Activated CD4-positive, alpha-beta T cell treated with anti-CD3 and anti-CD28 coated beads, Interleukin-10, Interleukin-2, amounts not matched to agents 100 ng/mL and 50 ng/mL, durations not matched to agents 16 hours and 8 hours (primary cell): ENCODE measurements at regions not wholly inside any gene's neighbourhood (a gene's known extent, or its start where the extent isn't known, plus 50 kb on each side); places are given as distances from the start of the nearest gene placed in this dataset.
"Not testable (repeated sequence)": the region's sequence is repeated elsewhere in the genome, so short reads cannot be mapped to it uniquely, and the experiment has no call there.

Source experiments
- DNase-seq: peaks from one replicate; pipeline ENCODE4 v3.0.0-alpha.2; 2020

DNA sequence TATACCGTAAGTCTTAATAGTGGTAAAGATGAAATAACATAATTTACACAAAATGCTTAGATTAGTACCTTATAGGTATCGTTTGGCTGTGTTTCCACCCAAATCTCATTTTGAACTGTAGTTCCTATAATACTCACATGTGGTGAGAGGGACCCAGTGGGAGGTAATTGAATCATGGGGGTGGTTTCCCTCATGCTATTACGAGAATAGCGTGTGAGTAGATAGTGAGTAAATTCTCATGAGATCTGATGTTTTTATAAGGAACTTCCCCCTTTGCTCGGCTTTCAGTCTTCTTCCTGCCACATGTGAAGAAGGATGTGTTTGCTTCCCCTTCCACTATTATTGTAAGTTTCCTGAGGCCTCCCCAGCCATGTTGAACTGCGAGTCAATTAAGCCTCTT is 426.3 kb upstream of the POT1 start:
- DNase-seq = no peak

DNA sequence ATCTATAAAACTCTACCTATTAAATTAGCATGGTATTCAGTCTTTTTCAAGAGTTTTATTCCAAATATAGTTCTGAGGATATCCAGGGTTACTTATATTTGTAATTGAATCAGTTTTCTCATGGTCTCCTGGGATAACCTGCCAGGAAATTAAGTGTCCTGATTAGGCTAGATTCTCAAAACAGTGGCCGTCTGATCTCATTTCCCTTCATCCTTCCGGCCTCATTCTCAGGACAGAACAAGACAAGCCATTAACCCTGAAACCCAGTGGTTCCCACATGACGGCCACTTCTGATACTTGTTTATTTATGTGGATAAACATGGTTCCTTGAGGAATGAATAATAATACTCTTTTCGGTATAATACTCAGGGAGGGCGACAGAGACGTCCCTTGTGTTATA is 417.6 kb upstream of the POT1 start:
- DNase-seq = no peak

DNA sequence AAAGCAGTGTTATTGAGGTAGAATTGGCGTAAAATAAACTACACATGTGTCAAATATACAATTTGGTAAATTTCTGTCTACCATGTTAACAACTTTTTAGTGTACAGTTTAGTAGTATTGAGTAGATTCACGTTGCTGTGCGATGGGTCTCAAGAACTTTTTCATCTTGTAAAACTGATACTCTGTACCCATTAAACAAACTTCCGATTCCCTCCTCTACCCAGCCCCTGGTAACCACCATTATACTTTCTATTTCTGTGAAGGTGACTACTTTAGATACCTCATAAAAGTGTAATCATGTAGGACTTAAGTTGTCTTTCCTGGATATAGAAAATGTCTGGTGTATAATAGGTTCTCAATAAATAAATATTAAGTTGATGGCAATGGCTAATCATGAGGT is 408.5 kb upstream of the POT1 start:
- no peak for DNase-seq

DNA sequence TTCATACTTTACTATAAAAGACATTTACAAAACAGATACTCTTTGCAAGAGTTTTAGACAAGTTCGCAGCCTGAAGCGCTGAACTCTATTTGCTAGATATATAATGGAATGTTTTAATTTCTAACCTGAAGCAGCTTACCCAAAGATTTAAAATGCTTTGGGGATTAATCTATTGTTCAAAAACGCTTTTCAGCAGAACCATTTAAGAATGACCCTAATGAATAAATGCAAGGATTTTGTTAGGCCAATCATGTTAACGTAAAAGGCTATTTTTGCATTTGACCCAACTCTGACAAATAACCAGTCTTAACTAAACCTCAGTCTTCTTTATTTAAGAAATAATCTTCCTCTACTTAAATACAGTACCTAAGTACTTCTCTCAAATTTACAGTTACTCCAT is 406.7 kb upstream of the POT1 start:
- DNase-seq = no peak

DNA sequence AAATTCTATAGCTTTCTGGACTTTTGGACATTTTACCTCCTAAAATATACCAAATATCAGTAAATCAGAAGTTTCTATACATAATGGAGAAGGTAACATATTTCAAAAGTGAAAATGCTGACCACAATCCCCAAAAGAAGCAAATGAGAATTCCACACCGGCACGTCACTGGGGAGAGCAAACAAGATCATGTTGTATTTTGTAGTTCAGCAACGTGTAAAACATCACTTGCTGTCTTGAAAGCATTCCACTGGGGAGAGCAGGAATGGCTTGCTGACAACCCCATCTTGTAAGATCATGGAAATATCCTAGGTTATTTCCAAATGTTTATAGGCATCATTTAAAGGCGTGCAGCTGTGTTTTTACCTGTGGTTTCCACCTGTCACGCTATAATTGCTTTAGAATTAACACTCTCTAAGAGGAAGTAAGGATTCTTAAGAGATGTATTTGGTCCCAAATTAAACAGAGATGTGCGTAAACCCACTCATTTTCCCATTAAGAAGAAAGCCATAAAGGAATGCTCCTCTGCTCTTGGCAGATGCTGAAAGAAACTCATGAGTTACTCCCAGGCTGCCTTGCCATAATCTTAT is 397.1 kb upstream of the POT1 start:
- DNase-seq = no peak

DNA sequence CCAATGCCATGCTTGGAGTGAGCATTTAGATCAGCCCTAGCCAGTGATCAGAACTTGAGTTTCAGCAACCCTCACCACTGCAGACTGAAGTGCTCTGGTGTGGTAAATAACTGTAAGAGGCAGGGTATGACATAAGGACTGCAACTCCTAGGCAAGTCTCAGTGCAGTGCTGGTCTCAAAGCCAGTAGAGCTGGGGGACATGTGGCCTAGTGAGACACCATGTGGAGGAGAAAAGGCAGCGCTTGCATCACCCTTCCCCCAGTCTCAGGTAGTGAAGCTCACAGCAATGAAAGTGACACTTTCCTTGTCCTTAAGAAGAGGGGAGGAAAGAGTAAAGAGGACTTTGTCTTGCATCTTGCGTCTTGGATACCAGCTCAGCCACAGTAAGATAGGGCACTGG is 386.8 kb upstream of the POT1 start:
- DNase-seq = no peak

DNA sequence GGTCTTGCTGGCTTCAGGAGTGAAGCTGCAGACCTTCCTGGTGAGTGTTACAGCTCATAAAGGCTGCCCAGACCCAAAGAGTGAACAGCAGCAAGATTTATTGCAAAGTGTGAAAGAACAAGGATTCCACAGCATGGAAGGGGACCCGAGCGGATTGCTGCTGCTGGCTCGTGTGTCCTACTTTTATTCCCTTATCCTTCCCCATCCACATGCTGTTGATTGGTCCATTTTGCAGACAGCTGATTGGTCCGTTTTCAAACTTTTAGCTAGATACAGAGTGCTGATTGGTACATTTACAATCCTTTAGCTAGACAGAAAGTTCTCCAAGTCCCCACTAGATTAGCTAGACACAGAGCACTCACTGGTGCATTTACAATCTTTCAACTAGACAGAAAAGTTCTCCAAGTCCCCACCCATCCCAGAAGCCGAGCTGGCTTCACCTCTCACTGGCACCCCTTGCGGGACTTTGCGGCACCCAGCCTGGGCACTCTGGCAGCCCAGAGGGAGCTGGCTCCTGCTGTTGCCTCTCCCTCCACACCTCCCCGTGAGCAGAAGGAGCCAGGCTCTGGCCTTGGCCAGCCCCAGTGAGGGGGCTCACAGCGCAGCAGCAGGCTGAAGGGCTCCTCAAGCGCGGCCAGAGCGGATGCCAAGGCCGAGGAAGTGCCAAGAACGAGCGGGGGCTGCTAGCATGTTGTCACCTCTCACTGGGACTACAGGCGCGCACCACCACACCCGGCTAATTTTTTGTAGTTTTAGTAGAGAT is 369.6 kb upstream of the POT1 start:
- no peak for DNase-seq

DNA sequence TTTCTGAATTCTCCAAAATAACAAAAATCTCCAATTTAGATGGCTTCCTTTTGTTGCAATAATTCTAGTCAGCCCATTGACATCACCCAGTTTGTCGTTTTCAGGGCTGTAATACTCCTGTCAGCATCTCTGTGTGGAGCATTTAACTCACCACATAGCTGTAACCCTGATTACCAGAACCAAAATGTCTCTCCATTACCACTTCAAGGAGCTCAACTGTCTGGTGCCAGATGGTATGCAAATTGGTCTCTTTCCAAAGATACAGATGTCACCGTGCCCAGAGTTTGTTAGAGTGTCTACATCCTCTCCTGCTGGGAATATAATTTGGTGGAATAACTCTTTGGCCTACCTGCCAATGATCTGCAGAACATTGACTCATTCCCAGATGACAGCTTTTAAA is 350.3 kb upstream of the POT1 start:
- no peak for DNase-seq

DNA sequence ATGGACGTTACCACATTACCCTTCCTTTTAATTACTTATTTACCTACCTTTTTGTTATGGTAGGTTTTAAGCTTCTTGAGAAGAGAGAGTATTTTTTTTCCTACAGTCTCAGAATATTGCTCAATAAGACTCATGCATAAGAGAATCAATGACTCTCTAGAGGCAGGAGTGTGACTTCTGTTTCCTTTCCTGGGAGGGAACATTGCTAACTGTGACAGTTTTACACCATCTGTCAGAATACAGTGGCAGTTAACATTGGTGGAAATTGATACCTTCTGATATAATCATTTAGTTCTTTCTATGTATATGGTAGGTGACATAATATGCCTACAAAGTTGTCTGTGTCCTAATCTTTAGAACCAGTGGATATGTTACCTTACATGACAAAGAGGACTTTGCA is 348.7 kb upstream of the POT1 start:
- DNase-seq = no peak

DNA sequence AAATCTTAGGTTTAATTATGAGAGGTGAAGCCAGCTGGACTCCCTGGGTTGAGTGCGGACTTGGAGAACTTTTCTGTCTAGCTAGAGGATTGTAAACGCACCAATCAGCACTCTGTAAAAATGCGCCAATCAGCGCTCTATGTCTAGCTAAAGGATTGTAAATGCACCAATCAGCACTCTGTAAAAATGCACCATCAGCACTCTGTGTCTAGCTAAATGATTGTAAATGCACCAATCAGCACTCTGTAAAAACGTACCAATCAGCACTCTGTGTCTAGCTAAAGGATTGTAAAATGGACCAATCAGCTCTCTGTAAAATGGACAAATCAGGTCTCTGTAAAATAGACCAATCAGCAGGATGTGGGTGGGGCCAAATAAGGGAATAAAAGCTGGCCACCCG is 345.1 kb upstream of the POT1 start:
- not testable (repeated sequence) for DNase-seq

DNA sequence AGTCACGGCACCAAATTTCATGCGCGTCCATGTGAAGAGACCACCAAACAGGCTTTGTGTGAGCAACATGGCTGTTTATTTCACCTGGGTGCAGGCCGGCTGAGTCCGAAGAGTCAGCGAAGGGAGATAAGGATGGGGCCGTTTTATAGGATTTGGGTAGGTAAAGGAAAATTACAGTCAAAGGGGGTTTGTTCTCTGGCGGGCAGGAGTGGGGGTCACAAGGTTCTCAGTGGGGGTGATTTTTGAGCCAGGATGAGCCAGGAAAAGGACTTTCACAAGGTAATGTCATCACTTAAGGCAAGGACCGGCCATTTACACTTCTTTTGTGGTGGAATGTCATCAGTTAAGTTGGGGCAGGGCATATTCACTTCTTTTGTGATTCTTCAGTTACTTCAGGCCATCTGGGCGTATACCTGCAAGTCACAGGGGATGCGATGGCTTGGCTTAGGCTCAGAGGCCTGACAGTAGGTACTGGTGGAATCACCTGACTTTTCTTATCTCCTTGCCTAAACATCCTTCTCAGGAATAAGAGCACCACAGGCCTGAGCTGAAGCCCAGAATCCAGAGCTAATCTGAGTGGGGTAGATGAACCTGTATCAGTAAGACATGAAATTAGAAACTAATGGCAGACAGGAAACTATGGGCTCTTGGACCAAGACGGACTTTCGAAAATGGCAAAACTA is 334.7 kb upstream of the POT1 start:
- not testable (repeated sequence) for DNase-seq

DNA sequence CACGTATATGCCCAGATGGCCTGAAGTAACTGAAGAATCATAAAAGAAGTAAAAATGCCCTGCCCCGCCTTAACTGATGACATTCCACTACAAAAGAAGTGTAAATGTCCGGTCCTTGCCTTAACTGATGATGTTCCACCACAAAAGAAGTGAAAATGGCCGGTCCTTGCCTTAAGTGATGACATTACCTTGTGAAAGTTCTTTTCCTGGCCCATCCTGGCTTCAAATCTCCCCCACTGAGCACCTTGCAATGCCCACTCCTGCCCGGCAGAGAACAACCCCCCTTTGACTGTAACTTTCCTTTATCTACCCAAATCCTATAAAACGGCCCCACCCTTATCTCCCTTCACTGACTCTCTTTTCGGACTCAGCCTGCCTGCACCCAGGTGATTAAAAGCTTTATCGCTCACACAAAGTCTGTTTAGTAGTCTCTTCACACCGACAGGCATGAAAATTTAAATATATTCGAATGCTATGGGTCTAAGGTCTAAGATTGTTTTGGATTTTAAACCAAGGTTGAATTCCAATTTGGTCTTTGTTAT is 329.3 kb upstream of the POT1 start:
- not testable (repeated sequence) for DNase-seq

DNA sequence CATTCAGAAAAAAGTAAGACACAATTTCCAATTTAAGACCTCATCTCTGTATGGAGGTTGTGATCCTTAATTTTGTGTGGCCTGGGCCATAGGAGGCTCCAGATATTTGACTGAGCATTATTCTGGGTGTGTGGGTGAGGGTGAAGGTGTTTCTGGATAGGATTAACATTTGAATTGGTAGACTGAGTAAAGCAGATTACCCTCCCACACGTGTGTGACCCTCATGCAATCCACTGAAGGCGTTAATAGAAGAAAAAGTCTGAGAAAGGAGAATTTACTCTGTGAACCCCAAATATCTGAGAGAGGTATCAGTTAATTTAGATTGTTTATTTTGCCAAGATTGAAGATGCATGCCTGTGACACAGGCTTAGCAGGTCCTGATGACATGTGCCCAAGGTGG is 328.0 kb upstream of the POT1 start:
- DNase-seq = no peak

DNA sequence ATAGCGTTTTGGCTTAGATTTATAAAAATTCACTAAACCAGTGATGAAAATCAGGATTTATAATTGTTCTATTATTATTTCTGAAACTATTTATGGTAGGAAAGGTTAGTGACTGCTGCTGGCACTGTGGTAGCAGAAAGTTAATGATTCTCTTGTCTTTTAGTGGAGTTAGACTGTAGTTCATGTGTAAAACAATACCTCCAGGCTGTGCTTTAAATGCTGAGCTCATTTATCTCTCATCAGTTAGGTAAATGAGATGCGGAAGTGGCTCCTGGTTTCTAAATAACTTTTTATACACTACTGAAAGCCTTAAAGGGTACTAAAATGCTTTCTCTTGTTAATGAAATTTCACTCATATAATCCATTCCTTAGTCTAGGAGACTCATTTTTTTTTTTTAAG is 326.8 kb upstream of the POT1 start:
- no peak for DNase-seq

DNA sequence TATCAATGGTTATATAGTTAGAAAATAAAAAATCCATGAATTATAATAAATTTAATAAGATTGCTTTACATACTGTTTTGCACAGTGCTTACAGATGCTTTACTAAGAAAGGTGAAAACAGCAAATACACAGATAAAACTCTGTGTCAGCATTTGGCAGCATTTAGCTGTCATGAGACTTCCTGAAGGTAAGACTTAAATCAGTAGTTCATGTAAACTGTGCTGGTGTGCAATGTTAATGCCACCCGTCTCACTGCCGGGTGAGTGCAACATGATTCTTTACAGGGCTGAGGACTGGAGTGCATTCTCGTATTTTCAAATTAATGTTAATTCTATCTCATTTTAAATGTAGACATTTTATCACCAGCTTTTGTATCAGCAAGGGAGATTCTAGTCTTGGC is 326.2 kb upstream of the POT1 start:
- no peak for DNase-seq

DNA sequence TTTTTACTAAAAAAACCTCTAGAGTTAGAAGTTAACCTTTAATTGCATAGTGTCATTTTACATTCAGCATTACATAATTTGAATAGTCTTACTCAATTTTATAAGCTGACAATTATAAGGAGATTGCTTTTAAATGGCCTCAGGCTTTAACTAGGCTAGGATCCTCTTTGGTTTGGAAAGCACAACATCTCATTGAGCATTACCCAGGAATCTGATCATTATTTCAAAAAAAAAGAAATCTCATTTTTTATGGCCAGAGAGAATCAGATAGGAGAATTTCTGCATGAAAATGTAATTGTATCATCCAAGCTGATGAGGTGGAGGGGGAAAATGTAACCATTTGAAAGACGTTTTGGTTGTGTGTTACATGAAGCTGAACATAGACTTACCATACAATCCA is 324.9 kb upstream of the POT1 start:
- no peak for DNase-seq

DNA sequence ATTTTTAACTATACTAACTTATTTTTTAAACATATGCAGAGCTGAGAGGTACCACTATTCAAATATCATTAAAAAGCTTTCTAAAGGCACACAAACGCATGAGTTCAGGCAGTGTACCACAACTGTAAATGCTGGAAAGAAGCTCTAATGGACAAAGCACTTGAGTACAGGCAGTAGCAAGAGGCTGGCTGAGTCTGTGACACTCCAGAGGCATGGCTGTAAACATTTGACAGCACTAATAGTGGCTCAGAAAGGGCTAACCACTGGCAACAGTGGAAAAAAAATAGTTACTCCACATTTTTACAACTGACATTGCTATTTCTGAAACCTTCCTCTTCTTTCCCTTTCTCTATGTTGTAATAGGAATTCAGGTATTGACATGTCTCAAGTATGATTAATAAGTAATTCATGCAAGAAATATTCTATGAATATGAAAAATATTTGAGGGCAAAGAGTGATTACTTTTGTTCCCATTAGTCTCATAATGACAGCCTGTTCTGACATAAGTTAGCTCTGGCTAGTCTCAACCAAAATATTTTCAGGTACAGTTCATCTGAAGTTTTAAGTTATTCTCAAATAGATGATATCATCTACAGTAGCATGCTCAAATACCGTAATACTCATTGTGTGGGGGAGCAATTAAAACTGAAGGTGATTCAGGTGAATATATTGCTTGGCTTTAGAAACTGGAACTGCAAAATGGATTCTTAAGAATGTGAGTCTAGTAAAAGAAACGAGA is 324.0 kb upstream of the POT1 start:
- DNase-seq = no peak

DNA sequence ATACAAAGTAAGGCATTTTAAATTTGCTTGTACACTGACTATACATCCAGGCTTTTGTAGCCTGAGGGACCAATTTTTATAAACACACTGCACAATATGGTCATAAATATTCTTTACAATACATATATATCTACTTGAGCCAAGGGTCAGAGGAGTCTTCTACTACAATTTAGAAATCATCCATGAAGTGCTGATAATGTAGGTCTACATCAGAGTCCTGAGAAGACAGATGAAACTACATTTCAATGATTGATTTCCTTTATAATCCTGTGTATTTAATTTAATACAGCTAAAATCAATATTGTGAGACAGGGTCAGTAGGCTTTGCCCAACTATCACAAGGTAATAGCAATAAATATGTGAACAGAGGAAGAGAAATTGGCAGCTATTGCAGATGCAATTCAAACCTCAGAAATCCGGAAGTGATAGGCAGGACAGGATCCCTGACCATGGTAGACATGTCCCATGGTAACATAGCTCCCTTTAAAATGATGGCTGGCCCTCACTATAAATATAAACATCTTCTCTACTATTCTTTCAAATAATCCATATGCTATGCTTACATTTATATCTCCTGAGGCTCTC is 318.0 kb upstream of the POT1 start:
- no peak for DNase-seq

DNA sequence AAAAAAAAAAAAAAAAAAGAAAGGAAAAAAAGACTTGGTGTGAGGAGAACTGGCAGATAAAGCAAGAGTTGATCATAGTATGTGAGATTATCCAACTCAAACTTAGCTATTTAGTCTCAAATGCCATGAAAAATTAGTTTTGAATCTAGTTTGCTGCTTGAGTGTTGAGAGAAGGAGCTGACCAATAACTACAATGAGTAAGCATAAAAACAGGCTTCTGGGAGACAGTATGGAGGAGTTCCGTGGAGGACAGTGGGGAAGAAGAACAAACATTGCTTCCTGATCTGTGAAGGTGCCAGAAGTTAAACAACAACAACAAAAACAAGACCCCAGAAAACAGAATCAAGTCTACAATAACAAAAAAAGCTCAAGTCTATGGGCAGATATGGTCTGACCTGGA is 317.1 kb upstream of the POT1 start:
- no peak for DNase-seq

DNA sequence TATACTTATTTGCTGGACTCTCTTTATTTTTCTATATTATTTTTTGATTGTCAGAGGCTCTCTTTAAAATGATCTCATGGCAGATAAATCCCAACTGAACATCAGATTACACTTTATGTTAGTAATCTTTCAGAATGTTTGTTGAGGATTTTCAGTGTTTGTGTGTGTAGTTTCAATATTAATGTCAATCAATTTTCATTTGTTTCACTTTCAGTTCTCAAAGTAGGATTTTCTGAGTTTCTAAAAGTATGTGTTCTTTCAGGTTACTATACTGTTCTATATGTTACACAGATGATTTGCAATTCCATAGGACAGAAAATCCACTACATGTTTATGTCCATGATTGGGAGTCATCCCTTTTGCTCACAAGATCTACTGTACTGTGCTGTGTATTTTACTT is 311.9 kb upstream of the POT1 start:
- DNase-seq = no peak

DNA sequence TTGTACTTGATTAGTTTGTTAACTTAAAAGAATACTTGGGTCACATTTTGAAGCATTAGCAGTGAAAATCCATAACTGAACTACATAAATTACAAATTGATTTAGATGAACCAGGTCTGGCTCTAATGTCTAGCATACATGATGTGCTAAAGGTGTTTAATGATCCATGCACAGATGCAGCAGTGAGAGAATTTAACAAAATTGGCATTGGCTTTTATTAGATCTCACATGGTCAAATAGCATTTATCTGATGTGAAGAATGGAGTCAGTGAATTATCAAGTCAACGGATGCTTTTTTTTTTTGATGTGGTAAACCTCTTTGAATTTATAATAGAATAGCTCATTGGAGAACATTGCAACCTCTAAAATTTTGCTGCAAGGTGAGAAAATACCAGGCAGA is 293.0 kb upstream of the POT1 start:
- no peak for DNase-seq

DNA sequence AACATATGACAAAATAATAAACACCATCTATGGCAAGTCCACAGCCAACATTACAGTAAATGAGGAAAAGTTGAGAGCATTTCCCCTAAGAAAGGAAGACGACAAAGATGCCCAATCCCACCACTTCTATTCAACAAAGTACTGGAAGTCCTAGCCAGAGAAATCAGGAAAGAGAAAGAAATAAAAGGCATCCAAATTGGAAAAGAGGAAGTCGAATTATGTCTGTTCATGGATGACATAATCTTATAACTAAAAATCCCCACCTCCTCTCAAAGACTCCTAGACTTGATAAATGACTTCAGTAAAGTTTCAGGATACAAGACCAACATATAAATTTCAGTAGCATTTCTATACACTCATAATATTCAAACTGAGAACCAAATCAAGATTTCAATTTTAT is 288.5 kb upstream of the POT1 start:
- DNase-seq = no peak

DNA sequence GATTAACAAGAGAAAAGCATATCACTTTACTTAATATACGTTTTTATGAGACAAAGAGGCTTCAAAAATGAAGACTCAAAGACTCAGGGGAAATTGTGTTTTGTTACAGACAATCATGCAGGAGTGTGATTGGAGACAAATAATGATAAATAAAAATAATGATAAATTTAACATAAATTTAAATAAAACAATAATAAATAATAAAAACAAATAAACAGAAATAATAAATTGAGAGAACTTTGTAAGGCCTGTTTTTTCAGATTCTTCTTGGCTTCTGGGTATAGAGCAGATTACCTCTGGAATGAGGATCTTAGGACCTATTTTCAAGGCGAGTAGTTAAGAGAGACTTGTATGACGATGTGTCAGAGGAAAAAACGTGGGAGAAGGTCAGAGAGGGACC is 271.4 kb upstream of the POT1 start:
- no peak for DNase-seq
